Iris pigment epithelial cell (primary cell): ENCODE measurements at regions not wholly inside any gene's neighbourhood (a gene's known extent, or its start where the extent isn't known, plus 50 kb on each side); places are given as distances from the start of the nearest gene placed in this dataset.
A peak's percentile ranks its signal among the peaks of the same experiment; 100 is the strongest.

Experiments
- DNase-seq: peaks from one replicate; pipeline ENCODE4 v3.0.0-alpha.2; 2011; ENCODE audit warnings: low read depth

- DNase-seq, result no peak
Measured at GRCh38 chr13:74084375-74084935, 49.7 kb downstream of the KLF12 start.

GRCh38 chr13:74082741-74083160, 51.5 kb downstream of the KLF12 start:
- DNase-seq, result no peak

- DNase-seq, result no peak
Measured at GRCh38 chr13:74080762-74081161, 53.4 kb downstream of the KLF12 start.

- no peak for DNase-seq
Measured at GRCh38 chr13:74077792-74078191, 56.4 kb downstream of the KLF12 start.

GRCh38 chr13:74077375-74077774, 56.8 kb downstream of the KLF12 start:
- no peak for DNase-seq

- DNase-seq, result peak; percentile 54
Measured at GRCh38 chr13:74074723-74075122, 59.5 kb downstream of the KLF12 start.

- no peak for DNase-seq
Measured at GRCh38 chr13:74073274-74073673, 60.9 kb downstream of the KLF12 start.

GRCh38 chr13:74070513-74070912, 63.7 kb downstream of the KLF12 start:
- no peak for DNase-seq

- DNase-seq, result no peak
Measured at GRCh38 chr13:74070065-74070464, 64.1 kb downstream of the KLF12 start.

- DNase-seq, result no peak
Measured at GRCh38 chr13:74068471-74068870, 65.7 kb downstream of the KLF12 start.

- peak; percentile 60 for DNase-seq
Measured at GRCh38 chr13:74067818-74068217, 66.4 kb downstream of the KLF12 start.

- DNase-seq, result peak; percentile 47
Measured at GRCh38 chr13:74066937-74067336, 67.3 kb downstream of the KLF12 start.

- DNase-seq, result no peak
Measured at GRCh38 chr13:74064805-74065312, 69.3 kb downstream of the KLF12 start.

- no peak for DNase-seq
Measured at GRCh38 chr13:74063533-74064100, 70.6 kb downstream of the KLF12 start.

- peak; percentile 72 for DNase-seq
Measured at GRCh38 chr13:74062933-74063332, 71.3 kb downstream of the KLF12 start.

GRCh38 chr13:74061926-74062595, 72.1 kb downstream of the KLF12 start:
- DNase-seq, result peak; percentile 92

- DNase-seq, result no peak
Measured at GRCh38 chr13:74056801-74057542, 77.2 kb downstream of the KLF12 start.

GRCh38 chr13:74052402-74052928, 81.7 kb downstream of the KLF12 start:
- no peak for DNase-seq

GRCh38 chr13:74048756-74049155, 85.4 kb downstream of the KLF12 start:
- DNase-seq, result no peak

GRCh38 chr13:74047931-74048600, 86.1 kb downstream of the KLF12 start:
- no peak for DNase-seq

- no peak for DNase-seq
Measured at GRCh38 chr13:74046431-74046830, 87.8 kb downstream of the KLF12 start.

GRCh38 chr13:74045583-74045982, 88.6 kb downstream of the KLF12 start:
- DNase-seq, result no peak
